ENCODE measurements at regions not wholly inside any gene's neighbourhood (a gene's known extent, or its start where the extent isn't known, plus 50 kb on each side); places are given as distances from the start of the nearest gene placed in this dataset.

DNA sequence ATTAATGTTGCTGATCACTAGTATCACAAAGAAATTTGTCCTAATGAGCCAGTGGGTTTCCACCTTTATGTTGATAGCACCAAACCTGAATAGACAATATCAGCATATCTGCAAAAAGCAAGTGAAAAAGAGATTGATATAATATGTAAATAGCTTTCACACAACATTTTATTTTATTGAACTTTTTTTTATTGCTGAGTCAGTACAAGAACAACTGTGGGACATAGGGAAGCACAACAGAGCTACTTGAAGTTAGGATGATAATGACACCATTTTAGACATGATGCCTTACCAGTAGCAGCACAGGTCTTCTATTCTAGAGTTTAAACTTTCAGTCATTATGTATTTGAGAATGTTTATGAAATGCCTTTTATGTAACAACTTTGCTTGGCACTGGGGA, 554.1 kb upstream of the SETBP1 start:
- TF ChIP-seq POLR2AphosphoS5 (IDR thresholded peaks at IDR 0.05; ENCODE audit: borderline replicate concordance, low read depth, low read length) (no peak), EZH2 (IDR thresholded peaks at IDR 0.05) (no peak)

All from SK-N-MC (cell line).